Erythroblast (primary cell): ENCODE measurements at regions not wholly inside any gene's neighbourhood (a gene's known extent, or its start where the extent isn't known, plus 50 kb on each side); places are given as distances from the start of the nearest gene placed in this dataset.
A peak's percentile ranks its signal among the peaks of the same experiment; 100 is the strongest.
"Not testable (repeated sequence)": the region's sequence is repeated elsewhere in the genome, so short reads cannot be mapped to it uniquely, and the experiment has no call there.

Experiments used
- DNase-seq, 2 experiments: peaks; one replicate each; lab custom pipeline; 2025; lab: John Stamatoyannopoulos, UW
- GATA1 ChIP-seq: IDR thresholded peaks from 2 replicates; pipeline ENCODE4 v1.6.1; 2011; ENCODE audit warnings: low read depth, mild to moderate bottlenecking, control low read depth, low read length, moderate library complexity
- POLR2A ChIP-seq: IDR thresholded peaks from 2 replicates; pipeline ENCODE4 v1.6.1; 2011; ENCODE audit warnings: mild to moderate bottlenecking, low read length

- no peak for TF ChIP-seq POLR2A
- TF ChIP-seq GATA1 = no peak
- no peak for DNase-seq
Observed at GRCh38 chr2:7375901-7376300, 458.7 kb downstream of the RNF144A start.

GRCh38 chr2:7377916-7378569 is 460.8 kb downstream of the RNF144A start:
- no peak for DNase-seq
- TF ChIP-seq POLR2A (no peak), GATA1 (no peak)

- no peak for TF ChIP-seq GATA1
- no peak for TF ChIP-seq POLR2A
- DNase-seq = no peak
Observed at GRCh38 chr2:7378591-7378990, 461.4 kb downstream of the RNF144A start.

- TF ChIP-seq GATA1 (no peak), POLR2A (no peak)
- peak in 1 of 2 experiments; percentile 4 for DNase-seq
Observed at GRCh38 chr2:7379799-7380198, 462.6 kb downstream of the RNF144A start.

- no peak for DNase-seq
- TF ChIP-seq GATA1 = no peak
- TF ChIP-seq POLR2A = no peak
Observed at GRCh38 chr2:7384773-7385349, 467.6 kb downstream of the RNF144A start.

GRCh38 chr2:7390311-7390710 is 473.1 kb downstream of the RNF144A start:
- DNase-seq = not testable (repeated sequence)

GRCh38 chr2:7392076-7392787 is 475.0 kb downstream of the RNF144A start:
- peak in 1 of 2 experiments; percentile 17 for DNase-seq
- TF ChIP-seq GATA1 = no peak
- TF ChIP-seq POLR2A = no peak

- TF ChIP-seq GATA1 (no peak), POLR2A (no peak)
- no peak for DNase-seq
Observed at GRCh38 chr2:7394195-7394594, 477.0 kb downstream of the RNF144A start.

- no peak for TF ChIP-seq GATA1
- no peak for TF ChIP-seq POLR2A
- DNase-seq = no peak
Observed at GRCh38 chr2:7400628-7401027, 483.4 kb downstream of the RNF144A start.

GRCh38 chr2:7403092-7403775 is 486.0 kb downstream of the RNF144A start:
- TF ChIP-seq GATA1 (no peak), POLR2A (no peak)
- no peak for DNase-seq

- no peak for DNase-seq
- TF ChIP-seq GATA1 = no peak
- no peak for TF ChIP-seq POLR2A
Observed at GRCh38 chr2:7405861-7406715, 488.9 kb downstream of the RNF144A start.

GRCh38 chr2:7407001-7407400 is 489.8 kb downstream of the RNF144A start:
- DNase-seq = no peak
- no peak for TF ChIP-seq GATA1
- no peak for TF ChIP-seq POLR2A

- DNase-seq = no peak
- no peak for TF ChIP-seq POLR2A
- TF ChIP-seq GATA1 = no peak
Observed at GRCh38 chr2:7407906-7408680, 490.9 kb downstream of the RNF144A start.
